Bronchial epithelial cell (primary cell): ENCODE measurements at regions not wholly inside any gene's neighbourhood (a gene's known extent, or its start where the extent isn't known, plus 50 kb on each side); places are given as distances from the start of the nearest gene placed in this dataset.

Experiments used
- DNase-seq: peaks from one replicate; pipeline ENCODE4 v3.0.0-alpha.2; 2010; ENCODE audit warnings: low read depth
- FAIRE-seq: peaks from 2 replicates; lab custom pipeline; 2011; peaks lifted over from hg19 to GRCh38; lab: Jason Lieb, UNC
- H3K27me3 ChIP-seq: 2 replicates; pipeline ENCODE4 v1.5.1; 2011; ENCODE audit warnings: low read length; ENCODE audit not compliant: control insufficient read depth, insufficient read depth
- H3K36me3 ChIP-seq: 2 replicates; pipeline ENCODE4 v1.5.1; 2011; ENCODE audit warnings: low read length; ENCODE audit not compliant: control insufficient read depth, insufficient read depth
- H3K4me3 ChIP-seq: 2 replicates; pipeline ENCODE4 v1.5.1; 2011; ENCODE audit warnings: mild to moderate bottlenecking, low read depth, low read length, control low read depth
- TF ChIP-seq, protein P1 (sequence below): IDR thresholded peaks from 2 replicates; pipeline ENCODE4 v1.5.1; 2011; ENCODE audit warnings: mild to moderate bottlenecking, moderate library complexity, low read length, control low read depth, inconsistent platforms; ENCODE audit not compliant: insufficient read depth, severe bottlenecking

DNA sequence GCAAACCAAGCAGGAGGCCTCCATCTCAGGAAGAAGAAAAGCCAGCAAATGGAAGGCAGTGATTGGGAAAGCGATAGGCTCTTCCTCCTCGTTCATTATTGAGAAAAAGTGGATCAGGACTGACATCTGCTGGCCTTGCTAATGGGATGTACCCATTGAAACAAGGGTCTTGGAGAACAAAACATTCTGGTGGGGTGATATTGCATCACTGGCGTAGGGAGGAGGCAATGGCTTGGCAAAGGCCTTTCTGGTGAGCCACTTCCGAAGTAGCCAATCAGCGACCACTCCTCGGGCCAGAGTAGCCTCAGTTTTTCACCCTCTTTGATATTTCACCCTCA lies 86.7 kb upstream of the NFIB start:
- no peaks in the 10 kb centered on the region for H3K27me3 ChIP-seq
- TF ChIP-seq, protein P1, sequence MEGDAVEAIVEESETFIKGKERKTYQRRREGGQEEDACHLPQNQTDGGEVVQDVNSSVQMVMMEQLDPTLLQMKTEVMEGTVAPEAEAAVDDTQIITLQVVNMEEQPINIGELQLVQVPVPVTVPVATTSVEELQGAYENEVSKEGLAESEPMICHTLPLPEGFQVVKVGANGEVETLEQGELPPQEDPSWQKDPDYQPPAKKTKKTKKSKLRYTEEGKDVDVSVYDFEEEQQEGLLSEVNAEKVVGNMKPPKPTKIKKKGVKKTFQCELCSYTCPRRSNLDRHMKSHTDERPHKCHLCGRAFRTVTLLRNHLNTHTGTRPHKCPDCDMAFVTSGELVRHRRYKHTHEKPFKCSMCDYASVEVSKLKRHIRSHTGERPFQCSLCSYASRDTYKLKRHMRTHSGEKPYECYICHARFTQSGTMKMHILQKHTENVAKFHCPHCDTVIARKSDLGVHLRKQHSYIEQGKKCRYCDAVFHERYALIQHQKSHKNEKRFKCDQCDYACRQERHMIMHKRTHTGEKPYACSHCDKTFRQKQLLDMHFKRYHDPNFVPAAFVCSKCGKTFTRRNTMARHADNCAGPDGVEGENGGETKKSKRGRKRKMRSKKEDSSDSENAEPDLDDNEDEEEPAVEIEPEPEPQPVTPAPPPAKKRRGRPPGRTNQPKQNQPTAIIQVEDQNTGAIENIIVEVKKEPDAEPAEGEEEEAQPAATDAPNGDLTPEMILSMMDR: peak; percentile 58
- H3K36me3 ChIP-seq: no peaks in the 10 kb centered on the region
- FAIRE-seq (peak; percentile 23), DNase-seq (peak; percentile 68)
- H3K4me3 ChIP-seq: no peak overlapping the region

DNA sequence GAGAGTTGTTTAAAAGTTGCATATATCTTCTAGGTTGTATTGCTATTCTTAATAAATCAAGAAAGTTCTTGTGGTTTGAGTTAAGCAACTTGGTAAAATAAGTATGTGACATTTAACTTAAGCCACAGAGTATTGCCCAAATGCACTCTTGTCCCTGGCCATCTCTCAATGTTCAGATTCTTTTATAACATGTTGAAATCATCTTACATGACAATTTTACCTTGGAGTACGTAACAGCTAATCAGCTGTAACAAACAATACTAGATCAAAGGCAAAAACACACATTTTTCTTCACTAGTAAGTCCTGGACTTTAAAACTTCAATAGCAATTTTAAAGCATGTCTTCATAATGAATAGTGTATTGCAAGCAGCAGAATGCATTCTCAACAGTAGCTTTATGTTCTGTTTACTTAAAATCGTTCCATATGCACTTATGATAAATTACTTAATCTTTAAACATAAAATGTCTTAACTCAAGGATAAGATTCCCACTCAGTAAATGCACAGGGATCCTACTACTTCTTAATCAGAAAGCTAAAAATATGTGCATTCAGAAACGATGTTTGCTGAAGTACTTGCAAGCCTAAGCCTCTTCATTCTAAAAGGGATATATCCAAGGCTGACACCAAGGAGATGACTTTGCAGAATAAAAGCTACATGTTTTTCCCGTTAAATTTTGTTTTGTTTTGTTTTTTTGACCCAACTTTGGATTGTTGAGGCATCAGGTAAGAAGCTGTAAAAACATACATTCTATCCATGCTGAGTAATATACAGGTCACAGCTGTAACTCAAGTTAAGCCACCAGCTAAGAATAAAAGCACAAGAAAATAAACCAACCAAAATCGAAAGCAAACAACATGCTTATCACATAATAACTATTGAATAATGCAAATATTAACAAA lies 86.1 kb upstream of the NFIB start:
- Histone ChIP-seq H3K27me3 (no peaks in the 10 kb centered on the region), H3K4me3 (no peak overlapping the region), H3K36me3 (no peaks in the 10 kb centered on the region)
- TF ChIP-seq, protein P1: no peak
- DNase-seq (peak; percentile 58), FAIRE-seq (no peak)

DNA sequence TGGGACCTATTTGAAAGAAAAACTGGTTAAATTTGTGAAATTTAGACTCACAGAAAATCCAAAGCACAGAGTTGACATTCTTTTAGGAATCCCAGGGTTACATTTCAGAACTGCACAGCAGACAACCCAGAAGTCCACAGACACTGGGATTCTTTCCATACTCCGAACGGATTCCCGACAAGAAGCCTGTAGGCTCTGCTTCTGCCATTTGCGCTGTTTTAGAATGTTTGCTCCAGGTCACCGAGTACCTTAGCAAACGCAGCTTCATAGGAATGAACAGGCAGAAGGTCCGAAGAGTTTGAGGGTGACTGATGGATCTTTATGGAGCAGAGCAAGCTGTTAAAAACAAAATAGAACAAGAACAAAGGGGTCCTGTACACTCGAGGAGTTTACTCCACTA lies 84.5 kb upstream of the NFIB start:
- Histone ChIP-seq H3K36me3 (no peaks in the 10 kb centered on the region), H3K27me3 (no peaks in the 10 kb centered on the region), H3K4me3 (no peak overlapping the region)
- FAIRE-seq (no peak), DNase-seq (no peak)
- TF ChIP-seq, protein P1: no peak

DNA sequence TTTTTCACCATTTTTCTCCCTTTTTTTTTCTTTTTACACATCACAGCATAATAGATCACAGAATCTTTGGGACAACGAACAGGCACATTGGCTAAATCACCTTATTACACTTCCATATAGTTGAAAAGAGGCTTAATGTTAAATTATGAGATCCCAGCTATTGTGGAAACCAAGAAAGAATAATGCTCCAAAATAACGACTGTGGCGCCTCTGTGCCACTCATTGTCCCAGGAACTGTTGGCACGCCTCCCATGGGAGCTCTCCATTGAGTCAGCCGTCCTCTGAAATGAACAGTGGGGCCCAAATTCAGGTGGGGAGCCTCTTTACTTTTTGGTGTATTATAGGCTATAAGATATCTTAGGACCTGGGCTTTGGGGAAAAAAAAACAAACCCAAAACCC lies 82.2 kb upstream of the NFIB start:
- FAIRE-seq (no peak), DNase-seq (no peak)
- Histone ChIP-seq H3K4me3 (no peak overlapping the region), H3K36me3 (no peaks in the 10 kb centered on the region), H3K27me3 (no peaks in the 10 kb centered on the region)
- TF ChIP-seq, protein P1: no peak

DNA sequence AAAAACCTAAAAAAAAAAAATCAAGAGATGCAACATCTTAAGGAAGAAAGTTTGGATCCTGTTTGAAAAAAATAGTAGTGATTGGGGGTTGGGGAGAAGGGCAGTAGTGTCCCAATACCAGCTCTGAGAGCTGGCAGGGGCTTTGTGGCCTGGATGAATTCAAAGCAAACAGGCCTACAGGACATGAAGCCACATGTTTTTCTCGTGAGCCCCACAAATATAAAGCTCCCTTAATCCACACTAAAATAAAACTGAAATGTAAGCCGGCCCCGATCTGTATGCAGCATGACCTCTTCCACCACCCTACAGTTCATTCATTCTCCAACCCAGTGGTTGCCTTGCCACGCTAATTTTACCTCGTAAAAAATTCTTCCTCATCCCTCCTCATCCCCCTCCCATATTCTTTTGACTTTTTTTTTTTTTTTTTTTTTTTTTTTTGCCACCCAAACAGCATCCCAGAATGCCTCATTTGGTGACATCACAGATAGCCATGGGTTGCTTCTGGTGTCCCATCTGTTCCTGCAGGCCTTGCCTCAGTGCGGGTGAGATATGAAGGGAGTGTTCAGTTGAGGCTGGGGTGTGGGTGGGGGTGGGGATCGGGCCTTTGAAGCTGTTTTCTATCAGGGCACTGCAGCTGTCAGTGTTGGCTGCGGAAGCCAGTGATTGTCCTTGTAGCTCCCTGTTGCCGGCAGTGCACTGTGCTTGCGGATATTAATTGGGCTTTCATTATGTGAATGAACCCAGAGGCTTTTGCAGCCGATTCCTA lies 81.6 kb upstream of the NFIB start:
- Histone ChIP-seq H3K36me3 (no peaks in the 10 kb centered on the region), H3K27me3 (no peaks in the 10 kb centered on the region), H3K4me3 (no peak overlapping the region)
- TF ChIP-seq, protein P1: no peak
- no peak for DNase-seq
- no peak for FAIRE-seq
